GM21723 (cell line): ENCODE measurements at regions not wholly inside any gene's neighbourhood (a gene's known extent, or its start where the extent isn't known, plus 50 kb on each side); places are given as distances from the start of the nearest gene placed in this dataset.
"Not testable (repeated sequence)": the region's sequence is repeated elsewhere in the genome, so short reads cannot be mapped to it uniquely, and the experiment has no call there.

Source experiments
- ATAC-seq: cut with Tn5 transposase; IDR thresholded peaks from one replicate; pipeline ENCODE4 v1.9.1; 2021; ENCODE audit warnings: mild to moderate bottlenecking, moderate library complexity; ENCODE audit not compliant: unreplicated experiment

- ATAC-seq: no peak
Observed at GRCh38 chr3:140752499-140752898, 74.6 kb downstream of the TRIM42 start.

GRCh38 chr3:140753865-140754754, 76.2 kb downstream of the TRIM42 start:
- peak; percentile 36 for ATAC-seq

GRCh38 chr3:140754936-140755335, 77.1 kb downstream of the TRIM42 start:
- no peak for ATAC-seq

- ATAC-seq: peak; percentile 82
Observed at GRCh38 chr3:140756240-140757016, 78.6 kb downstream of the TRIM42 start.

GRCh38 chr3:140758791-140759444, 81.1 kb downstream of the TRIM42 start:
- no peak for ATAC-seq

- no peak for ATAC-seq
Observed at GRCh38 chr3:140760324-140761075, 82.6 kb downstream of the TRIM42 start.

- no peak for ATAC-seq
Observed at GRCh38 chr3:140761076-140761639, 83.3 kb downstream of the TRIM42 start.

- ATAC-seq: no peak
Observed at GRCh38 chr3:140762746-140763145, 84.9 kb downstream of the TRIM42 start.

GRCh38 chr3:140763532-140763931, 85.7 kb downstream of the TRIM42 start:
- ATAC-seq: no peak

- no peak for ATAC-seq
Observed at GRCh38 chr3:140765246-140765645, 87.4 kb downstream of the TRIM42 start.

- ATAC-seq: no peak
Observed at GRCh38 chr3:140766465-140766864, 88.6 kb downstream of the TRIM42 start.

- no peak for ATAC-seq
Observed at GRCh38 chr3:140767566-140767965, 89.7 kb downstream of the TRIM42 start.

GRCh38 chr3:140768941-140769340, 91.1 kb downstream of the TRIM42 start:
- ATAC-seq: no peak

- ATAC-seq: no peak
Observed at GRCh38 chr3:140769951-140770350, 92.1 kb downstream of the TRIM42 start.

- ATAC-seq: no peak
Observed at GRCh38 chr3:140770977-140771667, 93.3 kb downstream of the TRIM42 start.

- no peak for ATAC-seq
Observed at GRCh38 chr3:140777631-140778233, 99.9 kb downstream of the TRIM42 start.

GRCh38 chr3:140791368-140791767, 113.5 kb downstream of the TRIM42 start:
- no peak for ATAC-seq

GRCh38 chr3:140794507-140794906, 116.6 kb downstream of the TRIM42 start:
- no peak for ATAC-seq

- not testable (repeated sequence) for ATAC-seq
Observed at GRCh38 chr3:140802898-140803297, 125.0 kb downstream of the TRIM42 start.
